Muscle of leg (tissue), 3 donors: ENCODE measurements at regions not wholly inside any gene's neighbourhood (a gene's known extent, or its start where the extent isn't known, plus 50 kb on each side); places are given as distances from the start of the nearest gene placed in this dataset.

Source experiments
- DNase-seq: peaks from one replicate; pipeline ENCODE4 v3.0.0; 2013
- H3K27ac ChIP-seq: one replicate; pipeline ENCODE4 v1.5.1; 2013; ENCODE audit warnings: mild to moderate bottlenecking, low read length, control low read depth
- H3K27me3 ChIP-seq: one replicate; pipeline ENCODE4 v1.6.1; 2013; ENCODE audit warnings: low read length; ENCODE audit not compliant: control insufficient read depth, insufficient read depth
- H3K36me3 ChIP-seq: one replicate; pipeline ENCODE4 v1.6.1; 2013; ENCODE audit warnings: low read length; ENCODE audit not compliant: control insufficient read depth, insufficient read depth
- H3K4me1 ChIP-seq: one replicate; pipeline ENCODE4 v1.6.1; 2013; ENCODE audit warnings: low read length; ENCODE audit not compliant: control insufficient read depth, insufficient read depth
- H3K4me3 ChIP-seq: one replicate; pipeline ENCODE4 v1.5.1; 2013; ENCODE audit warnings: low read length, control low read depth
- H3K9me3 ChIP-seq: replicated peaks from 2 replicates; pipeline ENCODE4 v1.6.1; 2013; ENCODE audit warnings: low read depth, low read length; ENCODE audit not compliant: control insufficient read depth
- WGBS: methylation state at CpG from one replicate; pipeline ENCODE4 v1.1.5; 2013; ENCODE audit warnings: missing lambda C conversion rate; ENCODE audit not compliant: insufficient coverage; 5-methylcytosine and 5-hydroxymethylcytosine counted together

GRCh38 chr13:32861304-32861703 lies 154.9 kb upstream of the KL start:
- Histone ChIP-seq H3K27me3 (no peaks in the 10 kb centered on the region), H3K4me1 (no peaks in the 10 kb centered on the region), H3K4me3 (no peak overlapping the region), H3K36me3 (no peaks in the 10 kb centered on the region), H3K27ac (no peak overlapping the region), H3K9me3 (peaks cover 16% of the 10 kb centered on the region)
- WGBS = 96% methylated on average over 2 of the region's 3 CpGs
- DNase-seq = no peak

GRCh38 chr13:32863596-32863995 lies 152.6 kb upstream of the KL start:
- Histone ChIP-seq H3K36me3 (no peaks in the 10 kb centered on the region), H3K4me3 (no peak overlapping the region), H3K4me1 (peaks cover 5% of the 10 kb centered on the region), H3K27me3 (no peaks in the 10 kb centered on the region), H3K27ac (no peak overlapping the region), H3K9me3 (peaks cover 16% of the 10 kb centered on the region)
- no peak for DNase-seq
- no CpG with 5 or more reads among the region's 3 CpGs for WGBS

- no peaks in the 10 kb centered on the region for H3K36me3 ChIP-seq
- 26% methylated on average over 4 of the region's 4 CpGs for WGBS
- peak overlapping the region; percentile 47 for H3K27ac ChIP-seq
- H3K9me3 ChIP-seq = peaks cover 9% of the 10 kb centered on the region
- peaks cover 5% of the 10 kb centered on the region for H3K4me1 ChIP-seq
- no peaks in the 10 kb centered on the region for H3K27me3 ChIP-seq
- no peak overlapping the region for H3K4me3 ChIP-seq
- peak; percentile 75 for DNase-seq
Observed at GRCh38 chr13:32866921-32867320, 149.3 kb upstream of the KL start.

- no peaks in the 10 kb centered on the region for H3K9me3 ChIP-seq
- DNase-seq = no peak
- WGBS = 100% methylated on average over 1 of the region's 2 CpGs
- H3K27ac ChIP-seq = no peak overlapping the region
- H3K27me3 ChIP-seq = no peaks in the 10 kb centered on the region
- H3K4me3 ChIP-seq = no peak overlapping the region
- peaks cover 19% of the 10 kb centered on the region for H3K4me1 ChIP-seq
- H3K36me3 ChIP-seq = no peaks in the 10 kb centered on the region
Observed at GRCh38 chr13:32877491-32877890, 138.7 kb upstream of the KL start.

- no peaks in the 10 kb centered on the region for H3K36me3 ChIP-seq
- DNase-seq = no peak
- no peak overlapping the region for H3K27ac ChIP-seq
- no peaks in the 10 kb centered on the region for H3K9me3 ChIP-seq
- no peak overlapping the region for H3K4me3 ChIP-seq
- peaks cover 20% of the 10 kb centered on the region for H3K4me1 ChIP-seq
- WGBS = 100% methylated on average over 3 of the region's 4 CpGs
- no peaks in the 10 kb centered on the region for H3K27me3 ChIP-seq
Observed at GRCh38 chr13:32878163-32878562, 138.1 kb upstream of the KL start.

- WGBS = 92% methylated on average over 1 of the region's 3 CpGs
- no peak overlapping the region for H3K4me3 ChIP-seq
Observed at GRCh38 chr13:32880636-32881035, 135.6 kb upstream of the KL start.

GRCh38 chr13:32881074-32881776 lies 135.0 kb upstream of the KL start:
- WGBS = 0% methylated on average over 1 of the region's 2 CpGs
- DNase-seq = peak; percentile 90
- Histone ChIP-seq H3K27ac (peak overlapping the region; percentile 32), H3K4me1 (peaks cover 25% of the 10 kb centered on the region), H3K9me3 (no peaks in the 10 kb centered on the region), H3K36me3 (no peaks in the 10 kb centered on the region), H3K4me3 (no peak overlapping the region), H3K27me3 (no peaks in the 10 kb centered on the region)

More at GRCh38 chr13:32880636-32881035, 135.6 kb upstream of the KL start:
- Histone ChIP-seq H3K27me3 (no peaks in the 10 kb centered on the region), H3K4me1 (peaks cover 25% of the 10 kb centered on the region), H3K27ac (peak overlapping the region; percentile 66), H3K36me3 (no peaks in the 10 kb centered on the region), H3K9me3 (no peaks in the 10 kb centered on the region)
- DNase-seq = peak; percentile 41

- H3K9me3 ChIP-seq = no peaks in the 10 kb centered on the region
- no peak overlapping the region for H3K4me3 ChIP-seq
- no peak for DNase-seq
- no peaks in the 10 kb centered on the region for H3K27me3 ChIP-seq
- no CpG with 5 or more reads among the region's 2 CpGs for WGBS
- no peak overlapping the region for H3K27ac ChIP-seq
- peaks cover 25% of the 10 kb centered on the region for H3K4me1 ChIP-seq
- no peaks in the 10 kb centered on the region for H3K36me3 ChIP-seq
Observed at GRCh38 chr13:32881777-32882145, 134.5 kb upstream of the KL start.

GRCh38 chr13:32882691-32883090 lies 133.5 kb upstream of the KL start:
- H3K4me1 ChIP-seq = peaks cover 25% of the 10 kb centered on the region
- H3K27ac ChIP-seq = no peak overlapping the region
- DNase-seq = peak; percentile 80
- H3K27me3 ChIP-seq = no peaks in the 10 kb centered on the region
- no peaks in the 10 kb centered on the region for H3K36me3 ChIP-seq
- H3K4me3 ChIP-seq = no peak overlapping the region
- H3K9me3 ChIP-seq = peaks cover 3% of the 10 kb centered on the region

- Histone ChIP-seq H3K27ac (peak overlapping the region; percentile 26), H3K4me3 (no peak overlapping the region), H3K9me3 (peaks cover 5% of the 10 kb centered on the region), H3K4me1 (peaks cover 25% of the 10 kb centered on the region), H3K27me3 (no peaks in the 10 kb centered on the region), H3K36me3 (no peaks in the 10 kb centered on the region)
- peak; percentile 70 for DNase-seq
- WGBS = no CpG with 5 or more reads among the region's 2 CpGs
Observed at GRCh38 chr13:32883474-32883873, 132.7 kb upstream of the KL start.

GRCh38 chr13:32887617-32888016 lies 128.6 kb upstream of the KL start:
- Histone ChIP-seq H3K27me3 (no peaks in the 10 kb centered on the region), H3K9me3 (peaks cover 5% of the 10 kb centered on the region), H3K36me3 (no peaks in the 10 kb centered on the region), H3K27ac (no peak overlapping the region), H3K4me3 (no peak overlapping the region), H3K4me1 (peaks cover 6% of the 10 kb centered on the region)
- WGBS = 94% methylated on average over 2 of the region's 3 CpGs
- no peak for DNase-seq
